Activated CD4-positive, alpha-beta T cell treated with anti-CD3 and anti-CD28 coated beads, Interleukin-2, amount 10 ng/mL, durations not matched to agents 7 days and 5 days (primary cell): ENCODE measurements at regions not wholly inside any gene's neighbourhood (a gene's known extent, or its start where the extent isn't known, plus 50 kb on each side); places are given as distances from the start of the nearest gene placed in this dataset.

Source experiments
- CTCF ChIA-PET: fragments of 350-600 bp; sonication (Branson Sonifier 250); formaldehyde crosslinking; loops from one replicate; lab custom pipeline; 2021; ENCODE audit warnings: antibody characterized with exemption; lab: Charles Lee
- POLR2A ChIA-PET: fragments of 350-600 bp; sonication (Branson Sonifier 250); formaldehyde crosslinking; loops from one replicate; lab custom pipeline; 2021; ENCODE audit warnings: antibody characterized with exemption; lab: Charles Lee
- DNase-seq: peaks from one replicate; pipeline ENCODE4 v3.0.0-alpha.2; 2020
- H3K27ac Mint-ChIP-seq: one replicate; pipeline ENCODE4 v1.8.0; 2021; ENCODE audit warnings: mild to moderate bottlenecking, moderate library complexity, mixed read lengths
- H3K27me3 Mint-ChIP-seq: one replicate; pipeline ENCODE4 v1.8.0; 2021; ENCODE audit warnings: mixed read lengths
- H3K36me3 Mint-ChIP-seq: one replicate; pipeline ENCODE4 v1.8.0; 2021; ENCODE audit warnings: low read depth, mixed read lengths
- H3K4me1 Mint-ChIP-seq: one replicate; pipeline ENCODE4 v1.8.0; 2021; ENCODE audit warnings: mixed read lengths
- H3K4me3 Mint-ChIP-seq: one replicate; pipeline ENCODE4 v1.8.0; 2021; ENCODE audit warnings: mild to moderate bottlenecking, moderate library complexity, mixed read lengths
- H3K9me3 Mint-ChIP-seq: one replicate; pipeline ENCODE4 v1.8.0; 2021; ENCODE audit warnings: mixed read lengths

DNA sequence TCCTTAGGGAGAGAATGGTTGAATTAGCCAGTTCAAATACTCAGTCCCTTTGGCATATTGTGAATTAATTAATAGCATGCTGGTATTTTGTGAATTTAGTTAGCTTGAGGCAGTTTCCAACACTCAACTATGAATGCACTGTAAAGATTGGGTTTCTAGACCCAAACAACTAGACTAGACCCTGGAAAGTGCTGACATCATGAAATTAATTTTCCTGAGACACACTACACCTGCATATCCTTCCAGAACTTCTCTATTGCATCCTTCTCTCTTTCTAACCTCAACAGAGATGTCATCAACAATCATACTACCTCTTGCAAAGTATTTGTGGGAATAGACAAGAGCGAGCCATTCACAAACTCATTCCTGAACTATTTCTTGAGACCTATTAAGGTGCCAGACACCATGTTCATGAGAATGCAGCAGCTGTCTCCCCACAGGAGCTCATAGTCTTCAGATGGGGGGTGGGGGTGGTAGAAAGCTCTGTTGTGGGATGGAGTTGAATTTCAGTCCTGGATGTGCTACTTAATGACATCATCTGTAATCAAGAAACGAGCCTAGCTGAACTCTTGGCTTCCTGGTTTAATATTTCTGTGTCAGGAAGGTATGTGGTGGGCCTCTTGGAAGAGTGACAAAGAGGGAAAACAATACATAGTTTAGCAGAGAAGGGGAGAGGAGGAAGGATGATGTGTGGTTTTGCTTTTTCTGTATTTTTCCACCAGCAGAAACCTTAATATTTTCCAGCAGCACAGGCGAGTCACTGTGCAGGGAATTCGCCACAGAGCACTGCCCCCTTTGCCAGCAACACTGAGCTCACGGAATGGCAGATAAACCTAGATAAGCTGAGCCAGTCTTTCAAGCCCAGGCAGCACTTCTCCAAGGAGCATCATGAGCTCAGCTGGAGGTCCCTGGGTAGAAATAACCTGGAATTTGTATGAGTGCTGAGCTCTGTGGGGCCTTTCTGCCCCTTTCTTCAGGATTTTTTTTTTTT lies 53.1 kb upstream of the CYSLTR2 start:
- POLR2A ChIA-PET, result no interaction called here

DNA sequence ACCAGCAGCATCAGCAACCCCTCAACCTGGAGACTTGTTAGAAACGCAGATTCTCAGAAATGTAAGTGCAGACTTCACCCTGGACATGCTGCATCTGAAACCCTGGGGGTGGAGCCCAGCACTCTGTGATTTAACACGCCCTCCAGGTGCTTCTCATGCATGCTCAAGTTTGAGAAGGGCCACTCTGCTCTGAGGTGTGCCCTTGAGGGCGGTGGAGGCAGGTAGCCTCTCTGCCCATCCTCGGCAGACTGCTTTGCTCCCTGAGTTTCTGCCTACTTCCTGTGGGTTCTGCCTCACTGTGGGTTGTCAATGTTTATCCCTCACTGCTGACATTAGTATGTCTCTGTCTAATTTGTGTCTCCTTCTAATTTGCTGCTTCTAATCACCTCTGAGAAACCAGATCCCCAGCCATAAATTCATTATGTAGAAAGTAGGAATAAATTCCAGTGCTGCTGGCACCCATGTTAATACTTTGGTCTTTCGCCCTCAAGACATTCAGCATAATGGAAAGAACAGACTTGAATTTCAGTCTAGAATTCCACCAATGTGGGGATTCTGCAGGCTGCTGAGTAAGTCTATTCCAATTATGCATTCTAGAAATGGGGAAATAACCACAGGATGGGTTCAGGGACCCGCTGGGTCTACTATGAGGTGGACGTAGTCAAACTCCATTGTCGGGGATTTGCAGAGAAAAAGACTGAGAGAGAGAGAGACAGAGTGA lies 51.3 kb upstream of the CYSLTR2 start:
- H3K9me3 Mint-ChIP-seq, result peaks cover 11% of the 10 kb centered on the region
- ChIA-PET CTCF (no interaction called here), POLR2A (no interaction called here)
- no peak overlapping the region for H3K27ac Mint-ChIP-seq
- DNase-seq, result no peak
- peaks cover 6% of the 10 kb centered on the region for H3K27me3 Mint-ChIP-seq
- H3K36me3 Mint-ChIP-seq, result peaks cover 2% of the 10 kb centered on the region
- peaks cover 7% of the 10 kb centered on the region for H3K4me1 Mint-ChIP-seq
- no peak overlapping the region for H3K4me3 Mint-ChIP-seq

More for the DNA sequence above, 53.1 kb upstream of the CYSLTR2 start:
- H3K4me1 Mint-ChIP-seq, result peaks cover 7% of the 10 kb centered on the region
- CTCF ChIA-PET, result interaction anchor here (0.6 to 1.4 kb wide), 5 partner anchors 10 to 200 kb away, joined by 3 to 6 read pairs (median 4); no protein-coding TSS in a partner anchor
- H3K4me3 Mint-ChIP-seq, result no peak overlapping the region
- peaks cover 2% of the 10 kb centered on the region for H3K36me3 Mint-ChIP-seq
- DNase-seq, result no peak
- H3K27ac Mint-ChIP-seq, result no peak overlapping the region
- H3K9me3 Mint-ChIP-seq, result peaks cover 2% of the 10 kb centered on the region
- peaks cover 3% of the 10 kb centered on the region for H3K27me3 Mint-ChIP-seq

DNA sequence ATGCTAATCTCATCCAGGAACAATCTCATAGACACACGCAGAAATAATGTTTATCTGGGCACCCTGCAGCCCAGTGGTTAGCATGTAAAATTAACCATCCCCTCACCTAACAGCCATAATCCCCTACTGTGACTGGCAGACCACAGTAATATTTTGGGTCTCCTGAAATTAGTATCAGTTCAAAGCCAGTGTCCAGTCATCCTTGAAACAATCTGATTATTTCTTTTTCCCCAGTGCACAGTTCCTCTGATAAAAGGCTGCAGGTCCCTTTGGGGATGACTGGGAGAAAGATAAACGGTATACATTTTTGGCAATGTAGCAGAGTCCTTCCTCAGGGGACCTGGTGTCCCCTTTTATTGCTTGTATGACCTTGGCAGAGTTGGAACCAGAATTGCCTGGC lies 50.4 kb upstream of the CYSLTR2 start:
- Mint-ChIP-seq H3K27me3 (peaks cover 6% of the 10 kb centered on the region), H3K4me3 (no peak overlapping the region), H3K36me3 (peaks cover 2% of the 10 kb centered on the region), H3K27ac (no peak overlapping the region), H3K4me1 (peaks cover 7% of the 10 kb centered on the region), H3K9me3 (peaks cover 11% of the 10 kb centered on the region)
- ChIA-PET CTCF (no interaction called here), POLR2A (no interaction called here)
- no peak for DNase-seq
